Thyroid gland (tissue), 4 donors: ENCODE measurements at regions not wholly inside any gene's neighbourhood (a gene's known extent, or its start where the extent isn't known, plus 50 kb on each side); places are given as distances from the start of the nearest gene placed in this dataset.

Experiments
- DNase-seq, 2 donors: peaks; one replicate each; pipeline ENCODE4 v3.0.0-alpha.2; 2019
- H3K27ac ChIP-seq, 3 donors: fragments of 200-600 bp; sonication (generic); 1 replicate in 2 of 3; 2 replicates in 1 of 3; pipeline ENCODE4 v1.5.1; 2016 to 2019; ENCODE audit warnings: mild to moderate bottlenecking in 1 of 3, moderate library complexity in 1 of 3
- H3K27me3 ChIP-seq: fragments of 200-600 bp; sonication (generic); one replicate; pipeline ENCODE4 v1.5.1; 2019
- H3K36me3 ChIP-seq, 2 donors: fragments of 200-600 bp; sonication (generic); one replicate each; pipeline ENCODE4 v1.5.1; 2016 to 2019
- H3K4me1 ChIP-seq, 2 donors: fragments of 200-600 bp; sonication (generic); one replicate each; pipeline ENCODE4 v1.5.1; 2017 to 2019
- H3K4me3 ChIP-seq, 3 donors: fragments of 200-600 bp; sonication (generic); replicated peaks in 1 of 3; 1 replicate in 2 of 3; 2 replicates in 1 of 3; pipeline ENCODE4 v1.5.1; 2016; ENCODE audit warnings: mild to moderate bottlenecking in 1 of 3
- H3K9me3 ChIP-seq: fragments of 200-600 bp; sonication (generic); one replicate; pipeline ENCODE4 v1.5.1; 2017
- POLR2A ChIP-seq, 2 donors: fragments of 450-650 bp; IDR thresholded peaks; one replicate each; pipeline ENCODE4 v1.6.1; 2017; ENCODE audit warnings: antibody characterized with exemption in 2 of 2, mild to moderate bottlenecking in 2 of 2, moderate library complexity in 1 of 2
- WGBS, 2 donors: methylation state at CpG; one replicate each; pipeline ENCODE4 v1.1.5; 2017; 5-methylcytosine and 5-hydroxymethylcytosine counted together
- intact Hi-C: fragments of 100-400 bp; cut with DNase I; formaldehyde crosslinking; loops from one replicate; pipeline ENCODE4 v1.15.1; 2023
- TF ChIP-seq, protein P1 (sequence below), 6 experiments: fragments of 200-600 bp in 3 of 6; fragments of 450-650 bp in 3 of 6; sonication (generic) in 3 of 6; IDR thresholded peaks; one replicate each; pipeline ENCODE4 v1.5.1; 2016 to 2019; ENCODE audit warnings: antibody characterized with exemption in 6 of 6, mild to moderate bottlenecking in 2 of 6, inconsistent platforms in 1 of 6, moderate library complexity in 1 of 6

DNA sequence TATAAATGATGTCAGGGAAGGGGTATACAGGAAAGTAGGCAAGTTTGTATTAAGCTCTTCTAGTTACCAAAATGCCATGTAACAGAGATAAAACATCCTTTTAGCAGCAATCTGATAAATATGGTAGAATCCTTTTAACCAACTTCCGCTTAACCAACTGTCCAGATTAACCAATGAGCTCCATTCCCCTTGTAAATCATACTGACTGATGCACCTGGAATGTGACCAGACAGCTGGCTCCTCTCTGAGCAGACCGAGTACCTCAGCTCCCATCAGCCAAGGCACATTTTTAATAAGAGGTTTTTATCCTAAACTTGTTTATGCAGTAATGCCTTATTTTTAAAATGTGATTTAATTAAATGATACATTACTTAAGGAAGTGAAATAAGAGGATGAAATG is 66.4 kb downstream of the KLF12 start:
- intact Hi-C loops, result no loop called here
- no peaks in the 10 kb centered on the region for H3K36me3 ChIP-seq
- H3K27ac ChIP-seq, result no peak overlapping the region

DNA sequence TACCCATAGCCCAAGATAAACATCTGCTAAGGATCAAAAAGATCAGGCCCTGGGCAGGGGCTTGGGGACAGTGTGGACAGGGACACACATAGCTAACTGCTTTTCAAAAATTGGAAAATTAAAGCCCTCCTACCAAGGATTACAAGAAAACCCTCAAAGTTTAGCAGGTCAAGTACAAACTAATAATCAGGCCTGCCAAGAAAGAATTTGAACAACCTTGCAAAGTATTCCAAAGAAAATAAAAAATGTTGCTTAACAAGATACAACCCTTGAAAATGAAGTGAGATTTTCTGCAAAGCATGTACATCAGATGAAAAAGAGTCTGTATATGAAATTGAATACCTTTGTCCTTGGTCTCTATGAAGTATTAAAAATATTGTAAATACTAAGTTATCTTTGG is 67.3 kb downstream of the KLF12 start:
- H3K4me1 ChIP-seq, result peaks cover 3 to 8% of the 10 kb centered on the region in 2 donors
- no peak overlapping the region for H3K4me3 ChIP-seq
- TF ChIP-seq, protein P1, sequence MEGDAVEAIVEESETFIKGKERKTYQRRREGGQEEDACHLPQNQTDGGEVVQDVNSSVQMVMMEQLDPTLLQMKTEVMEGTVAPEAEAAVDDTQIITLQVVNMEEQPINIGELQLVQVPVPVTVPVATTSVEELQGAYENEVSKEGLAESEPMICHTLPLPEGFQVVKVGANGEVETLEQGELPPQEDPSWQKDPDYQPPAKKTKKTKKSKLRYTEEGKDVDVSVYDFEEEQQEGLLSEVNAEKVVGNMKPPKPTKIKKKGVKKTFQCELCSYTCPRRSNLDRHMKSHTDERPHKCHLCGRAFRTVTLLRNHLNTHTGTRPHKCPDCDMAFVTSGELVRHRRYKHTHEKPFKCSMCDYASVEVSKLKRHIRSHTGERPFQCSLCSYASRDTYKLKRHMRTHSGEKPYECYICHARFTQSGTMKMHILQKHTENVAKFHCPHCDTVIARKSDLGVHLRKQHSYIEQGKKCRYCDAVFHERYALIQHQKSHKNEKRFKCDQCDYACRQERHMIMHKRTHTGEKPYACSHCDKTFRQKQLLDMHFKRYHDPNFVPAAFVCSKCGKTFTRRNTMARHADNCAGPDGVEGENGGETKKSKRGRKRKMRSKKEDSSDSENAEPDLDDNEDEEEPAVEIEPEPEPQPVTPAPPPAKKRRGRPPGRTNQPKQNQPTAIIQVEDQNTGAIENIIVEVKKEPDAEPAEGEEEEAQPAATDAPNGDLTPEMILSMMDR (IDR thresholded peaks at IDR 0.05), result no peak
- TF ChIP-seq POLR2A (IDR thresholded peaks at IDR 0.05), result no peak

More for the DNA sequence above, 66.4 kb downstream of the KLF12 start:
- no peaks in the 10 kb centered on the region for H3K9me3 ChIP-seq
- DNase-seq, result no peak
- no peaks in the 10 kb centered on the region for H3K27me3 ChIP-seq
- no peak for TF ChIP-seq POLR2A (IDR thresholded peaks at IDR 0.05)
- TF ChIP-seq, protein P1 (IDR thresholded peaks at IDR 0.05), result no peak
- peaks cover 3 to 7% of the 10 kb centered on the region in 2 donors for H3K4me1 ChIP-seq
- H3K4me3 ChIP-seq, result no peak overlapping the region
- 95 to 98% methylated on average over 2 of the region's 2 CpGs for WGBS, 2 donors

GRCh38 chr13:74064805-74065312 is 69.3 kb downstream of the KLF12 start:
- DNase-seq, result no peak
- H3K4me3 ChIP-seq, result no peak overlapping the region
- H3K27me3 ChIP-seq, result no peaks in the 10 kb centered on the region
- 95 to 98% methylated on average over 1 of the region's 1 CpG for WGBS, 2 donors
- H3K36me3 ChIP-seq, result no peaks in the 10 kb centered on the region
- TF ChIP-seq POLR2A (IDR thresholded peaks at IDR 0.05), result no peak
- TF ChIP-seq, protein P1 (IDR thresholded peaks at IDR 0.05), result no peak
- no peaks in the 10 kb centered on the region for H3K9me3 ChIP-seq
- H3K4me1 ChIP-seq, result peaks cover 3 to 13% of the 10 kb centered on the region in 2 donors
- intact Hi-C loops, result no loop called here
- H3K27ac ChIP-seq, result no peak overlapping the region

More for the DNA sequence above, 67.3 kb downstream of the KLF12 start:
- Histone ChIP-seq H3K9me3 (no peaks in the 10 kb centered on the region), H3K36me3 (no peaks in the 10 kb centered on the region), H3K27ac (no peak overlapping the region), H3K27me3 (no peaks in the 10 kb centered on the region)
- no peak for DNase-seq
- intact Hi-C loops, result no loop called here

GRCh38 chr13:74063533-74064100 is 70.6 kb downstream of the KLF12 start:
- TF ChIP-seq, protein P1 (IDR thresholded peaks at IDR 0.05), result no peak
- no peak for TF ChIP-seq POLR2A (IDR thresholded peaks at IDR 0.05)
- intact Hi-C loops, result no loop called here
- Histone ChIP-seq H3K27ac (no peak overlapping the region), H3K27me3 (no peaks in the 10 kb centered on the region), H3K4me1 (peaks cover 3 to 13% of the 10 kb centered on the region in 2 donors), H3K9me3 (no peaks in the 10 kb centered on the region), H3K36me3 (no peaks in the 10 kb centered on the region), H3K4me3 (no peak overlapping the region)
- no peak for DNase-seq

DNA sequence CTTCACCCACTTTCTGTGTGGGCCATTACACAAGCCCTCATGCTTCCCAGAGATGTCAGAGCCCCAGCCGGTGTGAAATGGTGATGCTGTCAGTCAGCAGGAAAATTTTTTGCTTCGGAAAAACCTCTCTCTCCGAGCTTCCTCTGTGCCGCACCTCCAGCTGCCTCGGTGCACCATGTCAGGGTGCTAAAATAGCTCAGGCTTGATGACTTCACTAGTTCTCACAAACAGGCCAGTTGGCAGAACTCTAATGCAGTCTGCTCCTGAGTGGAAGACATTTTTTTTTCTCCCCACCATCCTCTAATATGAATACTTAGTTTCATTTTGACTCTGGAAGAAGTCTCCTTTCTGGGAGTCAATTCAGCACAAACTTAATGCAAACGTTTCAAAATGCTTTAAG is 71.3 kb downstream of the KLF12 start:
- H3K27me3 ChIP-seq, result no peaks in the 10 kb centered on the region
- intact Hi-C loops, result no loop called here
- WGBS, 2 donors, result 43 to 57% methylated on average over 6 of the region's 6 CpGs
- no peak overlapping the region for H3K4me3 ChIP-seq
- peak overlapping the region in 1 of 3 donors; percentile 49 for H3K27ac ChIP-seq
- peaks cover 3 to 13% of the 10 kb centered on the region in 2 donors for H3K4me1 ChIP-seq
- DNase-seq, result peak in 1 of 2 donors; percentile 1
- H3K36me3 ChIP-seq, result no peaks in the 10 kb centered on the region
- H3K9me3 ChIP-seq, result no peaks in the 10 kb centered on the region
- no peak for TF ChIP-seq POLR2A (IDR thresholded peaks at IDR 0.05)
- TF ChIP-seq, protein P1 (IDR thresholded peaks at IDR 0.05), result no peak
